GM12878 (cell line): ENCODE measurements at regions not wholly inside any gene's neighbourhood (a gene's known extent, or its start where the extent isn't known, plus 50 kb on each side); places are given as distances from the start of the nearest gene placed in this dataset.

Experiments
- ATAC-seq: fragments of 200-7000 bp; cut with Tn5 transposase; 3 replicates; pipeline ENCODE4 v1.9.1; 2020; ENCODE audit warnings: mild to moderate bottlenecking, moderate library complexity
- BruUV-seq: library from RNA; stranded (reverse); fragments of 400-500 nt; replicated peaks from 2 replicates; lab custom pipeline; 2021; lab: Mats Ljungman, UMichigan
- CTCF ChIA-PET: fragments of 300-600 bp; sonication (Branson Sonifier 250); formaldehyde crosslinking; extraction: SDS; loops from one replicate; lab custom pipeline; 2021; ENCODE audit warnings: inconsistent platforms; lab: Yijun Ruan, JAX
- POLR2A ChIA-PET: fragments of 350-600 bp; formaldehyde crosslinking; extraction: SDS; loops from one replicate; lab custom pipeline; 2021; ENCODE audit warnings: inconsistent platforms; lab: Charles Lee
- RAD21 ChIA-PET: fragments of 300-600 bp; sonication (Branson Sonifier 250); formaldehyde crosslinking; loops from one replicate; lab custom pipeline; 2023; ENCODE audit warnings: antibody characterized with exemption; ENCODE audit not compliant: unreplicated experiment; lab: Charles Lee
- SMC1A ChIA-PET: fragments of 300-600 bp; sonication (Branson Sonifier 250); formaldehyde crosslinking; loops from one replicate; lab custom pipeline; 2023; ENCODE audit not compliant: unreplicated experiment, uncharacterized antibody; lab: Charles Lee
- DNase-seq: peaks from one replicate; pipeline ENCODE4 v3.0.0-alpha.2; 2011; ENCODE audit warnings: low read depth, low spot score
- FAIRE-seq: peaks from 3 replicates; lab custom pipeline; 2011; peaks lifted over from hg19 to GRCh38; lab: Jason Lieb, UNC
- H2AFZ ChIP-seq: 2 replicates; pipeline ENCODE4 v1.6.0; 2011; ENCODE audit warnings: low read depth, low read length, control low read depth; ENCODE audit not compliant: control insufficient read depth
- H3K27ac ChIP-seq: 2 replicates; pipeline ENCODE4 v1.5.1; 2011; ENCODE audit warnings: control low read depth; ENCODE audit not compliant: control insufficient read depth, insufficient read depth
- H3K27me3 ChIP-seq, 2 experiments: replicated peaks in 1 of 2; 2 replicates each; pipeline versions ENCODE4 v1.6.0 to v1.6.1; 2011; ENCODE audit warnings: low read length in 1 of 2; ENCODE audit not compliant: control insufficient read depth in 2 of 2, insufficient read depth in 2 of 2
- H3K36me3 ChIP-seq, 2 experiments: 2 replicates each; pipeline ENCODE4 v1.5.1; 2011; ENCODE audit warnings: low read length in 1 of 2; ENCODE audit not compliant: control insufficient read depth in 2 of 2, insufficient read depth in 2 of 2
- H3K4me1 ChIP-seq: 2 replicates; pipeline ENCODE4 v1.6.1; 2011; ENCODE audit warnings: mild to moderate bottlenecking, low read length, moderate library complexity, mixed read lengths; ENCODE audit not compliant: control insufficient read depth, insufficient read depth
- H3K4me2 ChIP-seq: 2 replicates; pipeline ENCODE4 v1.6.0; 2011; ENCODE audit warnings: control low read depth; ENCODE audit not compliant: control insufficient read depth, insufficient read depth
- H3K4me3 ChIP-seq: fragments of 200-600 bp; sonication (generic); 2 replicates; pipeline ENCODE4 v1.5.1; 2016
- H3K79me2 ChIP-seq: 2 replicates; pipeline ENCODE4 v1.6.0; 2011; ENCODE audit warnings: low read length; ENCODE audit not compliant: control insufficient read depth, insufficient read depth
- H3K9ac ChIP-seq: 2 replicates; pipeline ENCODE4 v1.8.0; 2011; ENCODE audit warnings: low read length, control low read depth, mixed read lengths; ENCODE audit not compliant: control insufficient read depth, insufficient read depth
- H3K9me3 ChIP-seq: replicated peaks from 3 replicates; pipeline ENCODE4 v1.5.1; 2011; ENCODE audit warnings: mild to moderate bottlenecking, low read length; ENCODE audit not compliant: control insufficient read depth, insufficient read depth
- H4K20me1 ChIP-seq: 2 replicates; pipeline ENCODE4 v1.6.0; 2011; ENCODE audit not compliant: control insufficient read depth, insufficient read depth
- ATF7 ChIP-seq: fragments of 450-650 bp; IDR thresholded peaks from 2 replicates; pipeline ENCODE4 v1.6.1; 2016; ENCODE audit warnings: low read depth, mild to moderate bottlenecking
- BHLHE40 ChIP-seq, 2 experiments: fragments of 450-650 bp in 1 of 2; IDR thresholded peaks; 2 replicates each; pipeline ENCODE4 v1.6.1; 2011 to 2017; ENCODE audit warnings: low read depth in 2 of 2, borderline replicate concordance in 1 of 2, improper control_type of control experiment in 1 of 2, low read length in 1 of 2, mild to moderate bottlenecking in 1 of 2
- CBX5 ChIP-seq: sonication (generic); IDR thresholded peaks from 2 replicates; pipeline ENCODE4 v1.6.1; 2016; ENCODE audit warnings: low read depth, moderate library complexity, mild to moderate bottlenecking, inconsistent platforms
- GATAD2B ChIP-seq: fragments of 450-650 bp; conservative IDR thresholded peaks from 2 replicates; pipeline ENCODE4 v1.6.1; 2017; ENCODE audit warnings: low read depth, mild to moderate bottlenecking, moderate library complexity
- NR2C1 ChIP-seq: fragments of 450-650 bp; IDR thresholded peaks from 2 replicates; pipeline ENCODE4 v1.6.1; 2017; ENCODE audit warnings: antibody characterized with exemption, mild to moderate bottlenecking, moderate library complexity
- PAX5 ChIP-seq: IDR thresholded peaks from 2 replicates; pipeline ENCODE4 v1.6.1; 2011; ENCODE audit warnings: low read depth, low read length, borderline replicate concordance
- POLR2AphosphoS2 ChIP-seq: IDR thresholded peaks from 2 replicates; pipeline ENCODE4 v1.6.1; 2011; ENCODE audit warnings: low read depth, mild to moderate bottlenecking, low read length, improper control_type of control experiment, moderate library complexity
- RAD51 ChIP-seq: fragments of 450-650 bp; IDR thresholded peaks from 2 replicates; pipeline ENCODE4 v1.6.1; 2016; ENCODE audit warnings: moderate library complexity, mild to moderate bottlenecking, inconsistent platforms
- SMARCA5 ChIP-seq: fragments of 450-650 bp; IDR thresholded peaks from 2 replicates; pipeline ENCODE4 v1.6.1; 2017; ENCODE audit warnings: mild to moderate bottlenecking
- ZNF217 ChIP-seq: fragments of 450-650 bp; IDR thresholded peaks from 2 replicates; pipeline ENCODE4 v1.6.1; 2017; ENCODE audit warnings: antibody characterized with exemption, mild to moderate bottlenecking
- WGBS: methylation state at CpG from one replicate; pipeline ENCODE4 v1.1.6; 2016; ENCODE audit warnings: low lambda C conversion rate; ENCODE audit not compliant: insufficient replicate concordance, insufficient coverage; ENCODE audit errors: missing lambda C conversion rate; 5-methylcytosine and 5-hydroxymethylcytosine counted together
- in situ Hi-C: fragments of 300-500 bp; cut with MboI; formaldehyde crosslinking; loops from 9 replicates; pipeline ENCODE4 v1.14.3; 2018; ENCODE audit warnings: mixed read lengths
- intact Hi-C: fragments of 100-400 bp; cut with micrococcal nuclease; formaldehyde crosslinking; loops from one replicate; pipeline ENCODE4 v1.14.2; 2022; ENCODE audit not compliant: unreplicated experiment
- TF ChIP-seq, protein P1 (sequence below): fragments of 450-650 bp; IDR thresholded peaks from 2 replicates; pipeline ENCODE4 v1.6.1; 2017; ENCODE audit warnings: borderline replicate concordance

DNA sequence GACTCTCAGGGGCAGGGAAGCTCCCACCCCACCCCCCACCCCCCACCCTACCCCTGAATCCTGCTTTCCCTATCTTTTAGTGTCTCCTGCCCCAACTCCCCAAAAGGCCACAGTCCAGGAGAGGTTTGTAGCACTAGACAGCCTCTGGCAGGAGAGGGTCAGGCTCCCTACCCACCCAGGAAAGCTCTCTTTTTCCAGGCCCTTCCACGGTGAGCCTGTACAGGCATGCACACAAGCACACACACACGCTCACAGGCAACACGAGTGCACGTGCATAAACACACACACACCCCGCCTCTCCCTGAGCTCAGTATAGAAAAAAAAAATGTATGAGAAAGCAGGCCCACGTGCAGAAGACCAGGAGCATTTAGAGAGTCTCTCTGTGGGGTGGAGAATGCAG, 414.0 kb downstream of the MN1 start:
- SMC1A ChIA-PET: no interaction called here
- no peaks in the 10 kb centered on the region for H3K9me3 ChIP-seq
- H3K9ac ChIP-seq: no peak overlapping the region
- DNase-seq: no peak
- POLR2A ChIA-PET: no interaction called here
- in situ Hi-C loops: no loop called here
- H3K27ac ChIP-seq: no peak overlapping the region
- no TSS peak for BruUV-seq
- no peaks in the 10 kb centered on the region; a peak in 2 of 4 replicates for H3K27me3 ChIP-seq
- H2AFZ ChIP-seq: no peak overlapping the region
- 7% methylated on average over 6 of the region's 6 CpGs for WGBS
- H3K36me3 ChIP-seq: no peaks in the 10 kb centered on the region
- RAD21 ChIA-PET: no interaction called here
- no peaks in the 10 kb centered on the region for H4K20me1 ChIP-seq
- no peak overlapping the region for H3K4me2 ChIP-seq
- no peak for TF ChIP-seq CBX5
- no peak for TF ChIP-seq GATAD2B
- no peak for TF ChIP-seq ZNF217
- no peak for TF ChIP-seq POLR2AphosphoS2
- no peak for TF ChIP-seq SMARCA5
- TF ChIP-seq BHLHE40 (IDR thresholded peaks at IDR 0.05; ENCODE audit: borderline replicate concordance in 1 of 2, low read depth in 2 of 2, low read length in 1 of 2): no peak
- TF ChIP-seq PAX5: no peak
- TF ChIP-seq RAD51: no peak
- TF ChIP-seq NR2C1: no peak
- TF ChIP-seq, protein P1, sequence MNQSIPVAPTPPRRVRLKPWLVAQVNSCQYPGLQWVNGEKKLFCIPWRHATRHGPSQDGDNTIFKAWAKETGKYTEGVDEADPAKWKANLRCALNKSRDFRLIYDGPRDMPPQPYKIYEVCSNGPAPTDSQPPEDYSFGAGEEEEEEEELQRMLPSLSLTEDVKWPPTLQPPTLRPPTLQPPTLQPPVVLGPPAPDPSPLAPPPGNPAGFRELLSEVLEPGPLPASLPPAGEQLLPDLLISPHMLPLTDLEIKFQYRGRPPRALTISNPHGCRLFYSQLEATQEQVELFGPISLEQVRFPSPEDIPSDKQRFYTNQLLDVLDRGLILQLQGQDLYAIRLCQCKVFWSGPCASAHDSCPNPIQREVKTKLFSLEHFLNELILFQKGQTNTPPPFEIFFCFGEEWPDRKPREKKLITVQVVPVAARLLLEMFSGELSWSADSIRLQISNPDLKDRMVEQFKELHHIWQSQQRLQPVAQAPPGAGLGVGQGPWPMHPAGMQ: no peak
- no peak for TF ChIP-seq ATF7
- intact Hi-C loops: no loop called here
- no peak overlapping the region for H3K4me3 ChIP-seq
- no peaks in the 10 kb centered on the region for H3K79me2 ChIP-seq
- CTCF ChIA-PET: no interaction called here
- no peaks in the 10 kb centered on the region for H3K4me1 ChIP-seq
- no peak for ATAC-seq
- no peak for FAIRE-seq
